HepG2 (cell line): ENCODE measurements at regions not wholly inside any gene's neighbourhood (a gene's known extent, or its start where the extent isn't known, plus 50 kb on each side); places are given as distances from the start of the nearest gene placed in this dataset.

Experiments
- ARNT ChIP-seq: fragments of 450-650 bp; IDR thresholded peaks from 2 replicates; pipeline ENCODE4 v1.6.1; 2017
- ASH2L ChIP-seq: fragments of 300-600, 200-600 bp; sonication (generic); IDR thresholded peaks from 2 replicates; pipeline ENCODE4 v1.7.0; 2017; ENCODE audit warnings: low read depth, mild to moderate bottlenecking, moderate library complexity, mixed read lengths, low read length; ENCODE audit not compliant: insufficient read length
- FOXO1 ChIP-seq: sonication (generic); formaldehyde crosslinking; IDR thresholded peaks from 2 replicates; pipeline ENCODE4 v1.4.0; 2020; ENCODE audit warnings: missing genetic modification reagents
- KDM4B ChIP-seq: sonication (generic); formaldehyde crosslinking; IDR thresholded peaks from 2 replicates; pipeline ENCODE4 v1.4.0; 2020; ENCODE audit warnings: missing genetic modification reagents
- KLF6 ChIP-seq: IDR thresholded peaks from 2 replicates; pipeline ENCODE4 v1.8.0; 2016; ENCODE audit warnings: missing biosample characterization, missing genetic modification reagents
- MXD4 ChIP-seq: IDR thresholded peaks from 2 replicates; pipeline ENCODE4 v1.6.1; 2016; ENCODE audit warnings: mild to moderate bottlenecking, missing biosample characterization, missing genetic modification reagents
- PAX8 ChIP-seq: sonication (generic); formaldehyde crosslinking; IDR thresholded peaks from 2 replicates; pipeline ENCODE4 v1.8.0; 2022; ENCODE audit warnings: mild to moderate bottlenecking, missing genetic modification reagents, borderline replicate concordance
- RFX5 ChIP-seq: IDR thresholded peaks from 2 replicates; pipeline ENCODE4 v1.6.1; 2011; ENCODE audit warnings: low read depth, low read length, improper control_type of control experiment
- SIN3A ChIP-seq: IDR thresholded peaks from 2 replicates; pipeline ENCODE4 v1.6.1; 2011; ENCODE audit warnings: low read depth, mild to moderate bottlenecking, control low read depth, low read length, borderline replicate concordance
- U2AF2 ChIP-seq: fragments of 200-400 bp; formaldehyde crosslinking; IDR thresholded peaks from 2 replicates; pipeline ENCODE4 v1.6.1; 2017; ENCODE audit warnings: low read depth, mild to moderate bottlenecking, low read length
- ZBTB3 ChIP-seq: sonication (generic); formaldehyde crosslinking; IDR thresholded peaks from 2 replicates; pipeline ENCODE4 v1.4.0; 2020; ENCODE audit warnings: low read depth, mild to moderate bottlenecking, moderate library complexity, missing genetic modification reagents, borderline replicate concordance
- ZNF138 ChIP-seq: sonication (generic); formaldehyde crosslinking; IDR thresholded peaks from 2 replicates; pipeline ENCODE4 v1.5.0; 2020; ENCODE audit warnings: mild to moderate bottlenecking, low read depth, missing genetic modification reagents
- ZNF430 ChIP-seq: sonication (generic); formaldehyde crosslinking; IDR thresholded peaks from 2 replicates; pipeline ENCODE4 v1.9.0; 2021; ENCODE audit warnings: mild to moderate bottlenecking, missing genetic modification reagents
- ZNF724P ChIP-seq: sonication (generic); formaldehyde crosslinking; IDR thresholded peaks from 2 replicates; pipeline ENCODE4 v1.8.0; 2022; ENCODE audit warnings: missing genetic modification reagents, borderline replicate concordance
- TF ChIP-seq, protein P1 (sequence below): sonication (generic); formaldehyde crosslinking; conservative IDR thresholded peaks from 2 replicates; pipeline ENCODE4 v1.8.0; 2022; ENCODE audit warnings: low read depth, missing genetic modification reagents
- TF ChIP-seq, protein P2 (sequence below): sonication (generic); formaldehyde crosslinking; IDR thresholded peaks from 2 replicates; pipeline ENCODE4 v1.5.0; 2020; ENCODE audit warnings: missing genetic modification reagents, mild to moderate bottlenecking, borderline replicate concordance
- TF ChIP-seq, protein P3 (sequence below), 2 experiments: IDR thresholded peaks; 2 replicates each; pipeline ENCODE4 v1.6.1; 2011 to 2012; ENCODE audit warnings: low read length in 2 of 2, borderline replicate concordance in 1 of 2, low read depth in 1 of 2, mild to moderate bottlenecking in 1 of 2, moderate library complexity in 1 of 2
- TF ChIP-seq, protein P4 (sequence below): sonication (generic); formaldehyde crosslinking; IDR thresholded peaks from 2 replicates; pipeline ENCODE4 v1.5.1; 2020; ENCODE audit warnings: missing genetic modification reagents, mild to moderate bottlenecking, borderline replicate concordance
- TF ChIP-seq, protein P5 (sequence below): sonication (generic); formaldehyde crosslinking; IDR thresholded peaks from 2 replicates; pipeline ENCODE4 v1.8.0; 2022; ENCODE audit warnings: mild to moderate bottlenecking, missing genetic modification reagents, moderate library complexity

DNA sequence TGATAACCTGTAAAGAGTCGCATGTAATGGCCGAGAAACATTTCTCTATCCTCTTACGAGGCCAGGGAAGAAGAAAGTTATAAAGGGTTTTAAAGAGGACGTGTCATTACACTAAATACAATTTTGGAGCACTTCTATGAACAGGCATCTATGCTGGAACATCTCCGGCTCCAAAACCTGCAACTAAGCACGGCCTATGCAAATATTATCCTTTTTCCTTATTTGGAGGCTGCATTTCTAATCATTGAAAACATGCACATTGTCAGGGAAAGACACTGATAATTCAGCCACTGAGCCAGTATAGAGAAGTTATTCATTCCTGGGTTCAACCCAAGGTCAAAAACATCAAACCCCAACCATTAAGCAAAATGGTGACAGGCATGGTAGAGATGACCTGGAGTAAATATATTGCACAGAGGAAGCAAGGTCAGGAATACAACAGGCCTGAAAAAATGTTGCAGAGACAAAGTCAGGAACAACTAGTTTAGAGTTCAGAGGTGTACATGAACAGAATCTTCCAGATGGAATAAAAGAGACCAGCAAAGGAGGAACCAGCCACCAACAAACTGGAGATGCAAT, 674.1 kb downstream of the NR2F1-AS1 start (continued):
- no peak for TF ChIP-seq KDM4B
- no peak for TF ChIP-seq ZNF724P
- no peak for TF ChIP-seq ARNT
- TF ChIP-seq, protein P1, sequence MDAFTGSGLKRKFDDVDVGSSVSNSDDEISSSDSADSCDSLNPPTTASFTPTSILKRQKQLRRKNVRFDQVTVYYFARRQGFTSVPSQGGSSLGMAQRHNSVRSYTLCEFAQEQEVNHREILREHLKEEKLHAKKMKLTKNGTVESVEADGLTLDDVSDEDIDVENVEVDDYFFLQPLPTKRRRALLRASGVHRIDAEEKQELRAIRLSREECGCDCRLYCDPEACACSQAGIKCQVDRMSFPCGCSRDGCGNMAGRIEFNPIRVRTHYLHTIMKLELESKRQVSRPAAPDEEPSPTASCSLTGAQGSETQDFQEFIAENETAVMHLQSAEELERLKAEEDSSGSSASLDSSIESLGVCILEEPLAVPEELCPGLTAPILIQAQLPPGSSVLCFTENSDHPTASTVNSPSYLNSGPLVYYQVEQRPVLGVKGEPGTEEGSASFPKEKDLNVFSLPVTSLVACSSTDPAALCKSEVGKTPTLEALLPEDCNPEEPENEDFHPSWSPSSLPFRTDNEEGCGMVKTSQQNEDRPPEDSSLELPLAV (CRISPR knock-in tag): no peak
- TF ChIP-seq, protein P2, sequence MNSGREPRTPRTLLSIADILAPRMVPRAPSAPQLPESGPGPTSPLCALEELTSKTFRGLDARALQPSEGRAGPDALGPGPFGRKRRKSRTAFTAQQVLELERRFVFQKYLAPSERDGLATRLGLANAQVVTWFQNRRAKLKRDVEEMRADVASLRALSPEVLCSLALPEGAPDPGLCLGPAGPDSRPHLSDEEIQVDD: no peak
- TF ChIP-seq, protein P3, sequence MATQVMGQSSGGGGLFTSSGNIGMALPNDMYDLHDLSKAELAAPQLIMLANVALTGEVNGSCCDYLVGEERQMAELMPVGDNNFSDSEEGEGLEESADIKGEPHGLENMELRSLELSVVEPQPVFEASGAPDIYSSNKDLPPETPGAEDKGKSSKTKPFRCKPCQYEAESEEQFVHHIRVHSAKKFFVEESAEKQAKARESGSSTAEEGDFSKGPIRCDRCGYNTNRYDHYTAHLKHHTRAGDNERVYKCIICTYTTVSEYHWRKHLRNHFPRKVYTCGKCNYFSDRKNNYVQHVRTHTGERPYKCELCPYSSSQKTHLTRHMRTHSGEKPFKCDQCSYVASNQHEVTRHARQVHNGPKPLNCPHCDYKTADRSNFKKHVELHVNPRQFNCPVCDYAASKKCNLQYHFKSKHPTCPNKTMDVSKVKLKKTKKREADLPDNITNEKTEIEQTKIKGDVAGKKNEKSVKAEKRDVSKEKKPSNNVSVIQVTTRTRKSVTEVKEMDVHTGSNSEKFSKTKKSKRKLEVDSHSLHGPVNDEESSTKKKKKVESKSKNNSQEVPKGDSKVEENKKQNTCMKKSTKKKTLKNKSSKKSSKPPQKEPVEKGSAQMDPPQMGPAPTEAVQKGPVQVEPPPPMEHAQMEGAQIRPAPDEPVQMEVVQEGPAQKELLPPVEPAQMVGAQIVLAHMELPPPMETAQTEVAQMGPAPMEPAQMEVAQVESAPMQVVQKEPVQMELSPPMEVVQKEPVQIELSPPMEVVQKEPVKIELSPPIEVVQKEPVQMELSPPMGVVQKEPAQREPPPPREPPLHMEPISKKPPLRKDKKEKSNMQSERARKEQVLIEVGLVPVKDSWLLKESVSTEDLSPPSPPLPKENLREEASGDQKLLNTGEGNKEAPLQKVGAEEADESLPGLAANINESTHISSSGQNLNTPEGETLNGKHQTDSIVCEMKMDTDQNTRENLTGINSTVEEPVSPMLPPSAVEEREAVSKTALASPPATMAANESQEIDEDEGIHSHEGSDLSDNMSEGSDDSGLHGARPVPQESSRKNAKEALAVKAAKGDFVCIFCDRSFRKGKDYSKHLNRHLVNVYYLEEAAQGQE (IDR thresholded peaks at IDR 0.05; ENCODE audit: borderline replicate concordance in 1 of 2, low read depth in 1 of 2, low read length in 2 of 2): no peak
- peak; percentile 35; the same call in 1 of the 2 replicates for TF ChIP-seq FOXO1
- TF ChIP-seq U2AF2: no peak
- TF ChIP-seq ZNF138 (CRISPR knock-in tag): no peak
- TF ChIP-seq MXD4 (CRISPR knock-in tag): no peak
- TF ChIP-seq, protein P4, sequence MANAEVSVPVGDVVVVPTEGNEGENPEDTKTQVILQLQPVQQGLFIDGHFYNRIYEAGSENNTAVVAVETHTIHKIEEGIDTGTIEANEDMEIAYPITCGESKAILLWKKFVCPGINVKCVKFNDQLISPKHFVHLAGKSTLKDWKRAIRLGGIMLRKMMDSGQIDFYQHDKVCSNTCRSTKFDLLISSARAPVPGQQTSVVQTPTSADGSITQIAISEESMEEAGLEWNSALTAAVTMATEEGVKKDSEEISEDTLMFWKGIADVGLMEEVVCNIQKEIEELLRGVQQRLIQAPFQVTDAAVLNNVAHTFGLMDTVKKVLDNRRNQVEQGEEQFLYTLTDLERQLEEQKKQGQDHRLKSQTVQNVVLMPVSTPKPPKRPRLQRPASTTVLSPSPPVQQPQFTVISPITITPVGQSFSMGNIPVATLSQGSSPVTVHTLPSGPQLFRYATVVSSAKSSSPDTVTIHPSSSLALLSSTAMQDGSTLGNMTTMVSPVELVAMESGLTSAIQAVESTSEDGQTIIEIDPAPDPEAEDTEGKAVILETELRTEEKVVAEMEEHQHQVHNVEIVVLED: no peak
- no peak for TF ChIP-seq ZNF430
- TF ChIP-seq KLF6 (CRISPR knock-in tag): no peak
- TF ChIP-seq, protein P5, sequence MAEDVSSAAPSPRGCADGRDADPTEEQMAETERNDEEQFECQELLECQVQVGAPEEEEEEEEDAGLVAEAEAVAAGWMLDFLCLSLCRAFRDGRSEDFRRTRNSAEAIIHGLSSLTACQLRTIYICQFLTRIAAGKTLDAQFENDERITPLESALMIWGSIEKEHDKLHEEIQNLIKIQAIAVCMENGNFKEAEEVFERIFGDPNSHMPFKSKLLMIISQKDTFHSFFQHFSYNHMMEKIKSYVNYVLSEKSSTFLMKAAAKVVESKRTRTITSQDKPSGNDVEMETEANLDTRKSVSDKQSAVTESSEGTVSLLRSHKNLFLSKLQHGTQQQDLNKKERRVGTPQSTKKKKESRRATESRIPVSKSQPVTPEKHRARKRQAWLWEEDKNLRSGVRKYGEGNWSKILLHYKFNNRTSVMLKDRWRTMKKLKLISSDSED (CRISPR knock-in tag): no peak
- no peak for TF ChIP-seq ZBTB3 (CRISPR knock-in tag)
- TF ChIP-seq ASH2L: no peak
- no peak for TF ChIP-seq SIN3A
- TF ChIP-seq RFX5: no peak
- TF ChIP-seq PAX8: no peak
